DOHH2 (cell line): ENCODE measurements at regions not wholly inside any gene's neighbourhood (a gene's known extent, or its start where the extent isn't known, plus 50 kb on each side); places are given as distances from the start of the nearest gene placed in this dataset.

Experiments
- H3F3A ChIP-seq: fragments of 200-600 bp; sonication (generic), shearing (Covaris generic); 2 replicates; pipeline ENCODE4 v1.6.0; 2016; ENCODE audit warnings: antibody characterized with exemption, mild to moderate bottlenecking; ENCODE audit not compliant: control insufficient read depth, insufficient read depth
- H3K27ac ChIP-seq: fragments of 200-600 bp; sonication (generic); 2 replicates; pipeline ENCODE4 v1.5.1; 2014; ENCODE audit warnings: low read depth, mild to moderate bottlenecking, low read length, moderate library complexity
- H3K27me3 ChIP-seq: fragments of 200-600 bp; sonication (generic); 2 replicates; pipeline ENCODE4 v1.6.1; 2014; ENCODE audit warnings: mild to moderate bottlenecking, low read length, mixed read lengths; ENCODE audit not compliant: control insufficient read depth
- H3K36me3 ChIP-seq: fragments of 200-600 bp; sonication (generic); 2 replicates; pipeline ENCODE4 v1.6.1; 2014; ENCODE audit warnings: mild to moderate bottlenecking, low read length, moderate library complexity, mixed read lengths; ENCODE audit not compliant: control insufficient read depth
- H3K4me1 ChIP-seq: fragments of 200-600 bp; sonication (generic); 2 replicates; pipeline ENCODE4 v1.6.1; 2014; ENCODE audit warnings: mild to moderate bottlenecking, low read length, mixed read lengths; ENCODE audit not compliant: control insufficient read depth
- H3K4me2 ChIP-seq: fragments of 200-600 bp; sonication (generic); 2 replicates; pipeline ENCODE4 v1.6.0; 2014; ENCODE audit warnings: mild to moderate bottlenecking, low read length, moderate library complexity
- H3K4me3 ChIP-seq: fragments of 200-600 bp; sonication (generic); 2 replicates; pipeline ENCODE4 v1.5.1; 2014; ENCODE audit warnings: mild to moderate bottlenecking, low read length, mixed read lengths
- H3K79me2 ChIP-seq: fragments of 200-600 bp; sonication (generic); 2 replicates; pipeline ENCODE4 v1.6.1; 2014; ENCODE audit warnings: mild to moderate bottlenecking, low read length, mixed read lengths; ENCODE audit not compliant: control insufficient read depth
- H3K9me2 ChIP-seq: fragments of 200-600 bp; sonication (generic); replicated peaks from 2 replicates; pipeline ENCODE4 v1.6.1; 2014; ENCODE audit warnings: mild to moderate bottlenecking, low read length, mixed read lengths; ENCODE audit not compliant: control insufficient read depth
- H3K9me3 ChIP-seq: fragments of 200-600 bp; sonication (generic); 2 replicates; pipeline ENCODE4 v1.6.1; 2014; ENCODE audit warnings: antibody characterized with exemption, low read length, mixed read lengths; ENCODE audit not compliant: control insufficient read depth, insufficient read depth
- H4K20me1 ChIP-seq: fragments of 200-600 bp; sonication (generic); 2 replicates; pipeline ENCODE4 v1.6.0; 2014; ENCODE audit warnings: low read depth, mild to moderate bottlenecking, antibody characterized with exemption, low read length, moderate library complexity; ENCODE audit not compliant: control insufficient read depth, insufficient read depth
- EZH2phosphoT487 ChIP-seq: fragments of 200-600 bp; sonication (generic); IDR thresholded peaks from 2 replicates; pipeline ENCODE4 v1.6.1; 2017; ENCODE audit warnings: borderline replicate concordance, mild to moderate bottlenecking, antibody characterized with exemption, low read length, moderate library complexity, mixed read lengths
- TF ChIP-seq, protein P1 (sequence below): fragments of 200-600 bp; sonication (generic); IDR thresholded peaks from one replicate; pipeline ENCODE4 v1.5.1; 2014; ENCODE audit warnings: antibody characterized with exemption, mild to moderate bottlenecking, low read depth, low read length; ENCODE audit not compliant: poor library complexity, severe bottlenecking

DNA sequence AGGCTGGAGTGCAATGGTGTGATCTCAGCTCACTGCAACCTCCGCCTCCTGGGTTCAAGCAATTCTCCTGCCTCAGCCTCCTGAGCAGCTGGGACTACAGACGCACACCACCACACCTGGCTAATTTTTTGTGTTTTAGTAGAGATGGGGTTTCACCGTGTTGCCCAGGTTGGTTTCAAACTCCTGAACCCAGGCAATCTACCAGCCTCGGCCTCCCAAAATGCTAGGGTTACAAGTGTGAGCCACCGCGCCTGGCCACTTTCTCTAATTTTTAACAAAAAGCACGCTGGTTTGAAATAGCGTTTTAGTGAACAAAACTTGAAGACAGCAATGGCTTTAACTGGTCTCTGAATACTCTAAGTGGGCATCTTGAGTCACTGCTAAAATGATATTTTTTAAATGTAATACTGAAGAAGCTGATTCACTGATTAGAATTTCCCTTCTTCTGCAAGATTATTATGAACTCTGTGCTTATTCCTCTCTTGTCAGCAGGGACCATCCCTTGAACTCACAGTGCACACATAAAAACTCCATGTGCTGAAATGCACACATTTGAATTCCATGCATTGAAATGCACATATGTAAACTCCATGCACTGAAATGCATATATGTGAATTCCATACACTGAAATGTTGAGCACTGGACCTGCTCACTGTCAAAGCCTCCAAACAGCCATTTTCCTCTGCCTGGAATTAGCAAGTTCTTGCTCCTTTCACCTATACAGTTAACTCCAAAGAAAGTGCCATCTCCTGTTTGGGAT is 1411.5 kb upstream of the ACVR2A start:
- no peaks in the 10 kb centered on the region for H3K9me3 ChIP-seq
- H3K4me2 ChIP-seq: no peak overlapping the region
- no peak overlapping the region for H3K27ac ChIP-seq
- no peaks in the 10 kb centered on the region for H3F3A ChIP-seq
- no peaks in the 10 kb centered on the region for H3K9me2 ChIP-seq
- H3K36me3 ChIP-seq: no peaks in the 10 kb centered on the region
- no peaks in the 10 kb centered on the region for H4K20me1 ChIP-seq
- no peak for TF ChIP-seq EZH2phosphoT487
- TF ChIP-seq, protein P1, sequence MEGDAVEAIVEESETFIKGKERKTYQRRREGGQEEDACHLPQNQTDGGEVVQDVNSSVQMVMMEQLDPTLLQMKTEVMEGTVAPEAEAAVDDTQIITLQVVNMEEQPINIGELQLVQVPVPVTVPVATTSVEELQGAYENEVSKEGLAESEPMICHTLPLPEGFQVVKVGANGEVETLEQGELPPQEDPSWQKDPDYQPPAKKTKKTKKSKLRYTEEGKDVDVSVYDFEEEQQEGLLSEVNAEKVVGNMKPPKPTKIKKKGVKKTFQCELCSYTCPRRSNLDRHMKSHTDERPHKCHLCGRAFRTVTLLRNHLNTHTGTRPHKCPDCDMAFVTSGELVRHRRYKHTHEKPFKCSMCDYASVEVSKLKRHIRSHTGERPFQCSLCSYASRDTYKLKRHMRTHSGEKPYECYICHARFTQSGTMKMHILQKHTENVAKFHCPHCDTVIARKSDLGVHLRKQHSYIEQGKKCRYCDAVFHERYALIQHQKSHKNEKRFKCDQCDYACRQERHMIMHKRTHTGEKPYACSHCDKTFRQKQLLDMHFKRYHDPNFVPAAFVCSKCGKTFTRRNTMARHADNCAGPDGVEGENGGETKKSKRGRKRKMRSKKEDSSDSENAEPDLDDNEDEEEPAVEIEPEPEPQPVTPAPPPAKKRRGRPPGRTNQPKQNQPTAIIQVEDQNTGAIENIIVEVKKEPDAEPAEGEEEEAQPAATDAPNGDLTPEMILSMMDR: no peak
- H3K4me3 ChIP-seq: no peak overlapping the region
- no peaks in the 10 kb centered on the region for H3K4me1 ChIP-seq
- H3K79me2 ChIP-seq: no peaks in the 10 kb centered on the region
- H3K27me3 ChIP-seq: no peaks in the 10 kb centered on the region

DNA sequence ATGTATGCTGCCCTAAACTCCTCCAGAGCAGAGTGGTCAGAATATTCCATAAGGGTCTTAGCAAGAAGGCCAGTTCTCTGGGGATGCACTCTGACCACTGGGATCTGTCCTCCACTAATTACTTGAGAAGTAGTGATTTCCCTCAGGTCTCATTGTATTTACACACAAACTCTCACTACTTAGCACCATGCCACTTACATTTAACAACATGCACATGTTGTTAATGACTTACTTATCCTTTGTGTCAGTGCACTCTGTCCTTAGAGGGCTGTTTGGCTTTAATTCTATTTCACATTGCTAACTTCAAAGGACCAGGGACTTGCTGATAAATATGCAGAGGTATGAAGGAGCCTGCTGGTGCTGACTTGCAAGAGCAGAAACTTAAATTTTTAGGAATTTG is 1415.5 kb upstream of the ACVR2A start:
- H3K79me2 ChIP-seq: no peaks in the 10 kb centered on the region
- H3K27me3 ChIP-seq: no peaks in the 10 kb centered on the region
- no peaks in the 10 kb centered on the region for H3K4me1 ChIP-seq
- H4K20me1 ChIP-seq: no peaks in the 10 kb centered on the region
- TF ChIP-seq, protein P1: no peak
- TF ChIP-seq EZH2phosphoT487: no peak
- no peaks in the 10 kb centered on the region for H3K36me3 ChIP-seq
- no peak overlapping the region for H3K27ac ChIP-seq
- H3K9me2 ChIP-seq: no peaks in the 10 kb centered on the region
- H3K4me3 ChIP-seq: no peak overlapping the region
- no peak overlapping the region for H3K4me2 ChIP-seq
- H3K9me3 ChIP-seq: no peaks in the 10 kb centered on the region
- H3F3A ChIP-seq: no peaks in the 10 kb centered on the region

DNA sequence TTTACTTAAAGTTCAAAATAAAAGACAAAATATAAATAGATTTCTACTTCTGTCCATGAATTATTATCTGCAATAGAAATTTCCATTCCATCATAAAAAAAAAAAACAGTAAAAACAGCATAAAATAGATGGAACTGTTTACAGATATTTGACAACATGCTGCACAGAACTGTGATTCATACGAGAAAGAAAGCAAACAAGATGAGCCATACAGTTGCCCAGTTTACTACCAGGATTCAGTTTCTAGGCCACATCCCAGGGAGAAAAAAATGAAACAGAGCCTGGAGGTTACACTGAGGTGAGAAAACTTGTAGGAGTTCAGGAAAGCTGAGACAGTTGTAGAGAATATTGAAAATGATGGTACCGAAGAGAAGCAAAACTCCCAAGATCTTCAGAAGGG is 1426.9 kb upstream of the ACVR2A start:
- H3K27me3 ChIP-seq: no peaks in the 10 kb centered on the region
- H3K36me3 ChIP-seq: no peaks in the 10 kb centered on the region
- H3K9me2 ChIP-seq: no peaks in the 10 kb centered on the region
- no peaks in the 10 kb centered on the region for H4K20me1 ChIP-seq
- H3F3A ChIP-seq: no peaks in the 10 kb centered on the region
- peaks cover 3% of the 10 kb centered on the region; the same call in 1 of the 2 replicates for H3K9me3 ChIP-seq
- H3K79me2 ChIP-seq: no peaks in the 10 kb centered on the region
- no peak overlapping the region for H3K4me2 ChIP-seq
- H3K4me1 ChIP-seq: peaks cover 6% of the 10 kb centered on the region
- no peak overlapping the region for H3K27ac ChIP-seq
- H3K4me3 ChIP-seq: no peak overlapping the region
- TF ChIP-seq, protein P1: no peak
- no peak for TF ChIP-seq EZH2phosphoT487
